Astrocyte (in vitro differentiated cells and primary cell): ENCODE measurements at regions not wholly inside any gene's neighbourhood (a gene's known extent, or its start where the extent isn't known, plus 50 kb on each side); places are given as distances from the start of the nearest gene placed in this dataset.

Experiments
- DNase-seq: peaks from one replicate; pipeline ENCODE4 v3.0.0-alpha.2; 2010; ENCODE audit warnings: low read depth
- FAIRE-seq: peaks from 2 replicates; lab custom pipeline; 2011; peaks lifted over from hg19 to GRCh38; lab: Jason Lieb, UNC
- H2AFZ ChIP-seq: 2 replicates; pipeline ENCODE4 v1.6.0; 2012; ENCODE audit warnings: low read depth, low read length, inconsistent platforms
- H3K27ac ChIP-seq: 2 replicates; pipeline ENCODE4 v1.5.1; 2011; ENCODE audit warnings: low read depth, low read length, inconsistent platforms
- H3K27me3 ChIP-seq: 2 replicates; pipeline ENCODE4 v1.6.0; 2011; ENCODE audit warnings: low read length, inconsistent platforms; ENCODE audit not compliant: insufficient read depth
- H3K36me3 ChIP-seq: 2 replicates; pipeline ENCODE4 v1.5.1; 2011; ENCODE audit warnings: low read length, inconsistent platforms; ENCODE audit not compliant: insufficient read depth
- H3K4me1 ChIP-seq: 2 replicates; pipeline ENCODE4 v1.5.1; 2011; ENCODE audit warnings: low read length, inconsistent platforms; ENCODE audit not compliant: insufficient read depth
- H3K4me2 ChIP-seq: 2 replicates; pipeline ENCODE4 v1.6.0; 2012; ENCODE audit warnings: low read length, inconsistent platforms
- H3K4me3 ChIP-seq: 2 replicates; pipeline ENCODE4 v1.5.1; 2011; ENCODE audit warnings: low read depth, mild to moderate bottlenecking, low read length, inconsistent platforms; ENCODE audit not compliant: insufficient read depth
- H3K79me2 ChIP-seq: 2 replicates; pipeline ENCODE4 v1.6.0; 2012; ENCODE audit warnings: mild to moderate bottlenecking, low read length, inconsistent platforms; ENCODE audit not compliant: insufficient read depth
- H3K9ac ChIP-seq: 2 replicates; pipeline ENCODE4 v1.6.0; 2012; ENCODE audit warnings: mild to moderate bottlenecking, low read length, inconsistent platforms
- H3K9me3 ChIP-seq: 2 replicates; pipeline ENCODE4 v1.5.1; 2012; ENCODE audit warnings: low read depth, mild to moderate bottlenecking, low read length, inconsistent platforms; ENCODE audit not compliant: insufficient read depth
- H4K20me1 ChIP-seq: 2 replicates; pipeline ENCODE4 v1.6.0; 2012; ENCODE audit warnings: low read length, inconsistent platforms; ENCODE audit not compliant: insufficient read depth
- H3K27ac Mint-ChIP-seq: one replicate; pipeline ENCODE4 v1.8.0; 2021; ENCODE audit warnings: mild to moderate bottlenecking, mixed read lengths; ENCODE audit not compliant: unreplicated experiment
- H3K27me3 Mint-ChIP-seq: one replicate; pipeline ENCODE4 v1.8.0; 2021; ENCODE audit warnings: low read depth, mixed read lengths; ENCODE audit not compliant: unreplicated experiment
- H3K36me3 Mint-ChIP-seq: one replicate; pipeline ENCODE4 v1.8.0; 2021; ENCODE audit warnings: low read depth, mixed read lengths; ENCODE audit not compliant: unreplicated experiment
- H3K4me1 Mint-ChIP-seq: one replicate; pipeline ENCODE4 v1.8.0; 2021; ENCODE audit warnings: low read depth, mixed read lengths; ENCODE audit not compliant: unreplicated experiment
- H3K4me3 Mint-ChIP-seq: one replicate; pipeline ENCODE4 v1.8.0; 2021; ENCODE audit warnings: mild to moderate bottlenecking, moderate library complexity, mixed read lengths; ENCODE audit not compliant: unreplicated experiment
- H3K9me3 Mint-ChIP-seq: one replicate; pipeline ENCODE4 v1.8.0; 2021; ENCODE audit warnings: mild to moderate bottlenecking, mixed read lengths; ENCODE audit not compliant: unreplicated experiment
- CTCF ChIP-seq: IDR thresholded peaks from 2 replicates; pipeline ENCODE4 v1.5.1; 2011; ENCODE audit warnings: low read depth, mild to moderate bottlenecking, inconsistent platforms, low read length, moderate library complexity; ENCODE audit not compliant: insufficient read depth
- EZH2 ChIP-seq: IDR thresholded peaks from 2 replicates; pipeline ENCODE4 v1.6.1; 2012; ENCODE audit warnings: mild to moderate bottlenecking, low read length, inconsistent platforms; ENCODE audit not compliant: insufficient read depth

- Mint-ChIP-seq H3K27me3 (peaks cover 21% of the 10 kb centered on the region), H3K9me3 (peaks cover 18% of the 10 kb centered on the region), H3K4me3 (no peak overlapping the region), H3K36me3 (no peaks in the 10 kb centered on the region), H3K27ac (no peak overlapping the region), H3K4me1 (no peaks in the 10 kb centered on the region)
- Histone ChIP-seq H3K9me3 (peaks cover 6% of the 10 kb centered on the region), H3K4me3 (no peak overlapping the region), H3K4me2 (no peak overlapping the region), H3K36me3 (no peaks in the 10 kb centered on the region), H3K79me2 (no peaks in the 10 kb centered on the region), H3K27me3 (no peaks in the 10 kb centered on the region), H3K27ac (no peak overlapping the region), H2AFZ (no peak overlapping the region), H4K20me1 (no peaks in the 10 kb centered on the region), H3K4me1 (no peaks in the 10 kb centered on the region), H3K9ac (no peak overlapping the region)
- no peak for TF ChIP-seq CTCF
- no peak for TF ChIP-seq EZH2
- no peak for DNase-seq
- FAIRE-seq, result no peak
Measured at GRCh38 chr1:5265438-5266075, 611.1 kb downstream of the AJAP1 start.

- peaks cover 8% of the 10 kb centered on the region for H3K9me3 ChIP-seq
- no peak overlapping the region for H3K4me2 ChIP-seq
- DNase-seq (no peak), FAIRE-seq (no peak)
- no peak overlapping the region for H2AFZ ChIP-seq
- H3K4me3 ChIP-seq, result no peak overlapping the region
- no peaks in the 10 kb centered on the region for H3K79me2 ChIP-seq
- Mint-ChIP-seq H3K27me3 (peaks cover 17% of the 10 kb centered on the region), H3K4me1 (no peaks in the 10 kb centered on the region), H3K9me3 (peaks cover 21% of the 10 kb centered on the region), H3K27ac (no peak overlapping the region), H3K36me3 (no peaks in the 10 kb centered on the region), H3K4me3 (no peak overlapping the region)
- H3K9ac ChIP-seq, result no peak overlapping the region
- no peaks in the 10 kb centered on the region for H3K4me1 ChIP-seq
- no peaks in the 10 kb centered on the region for H3K27me3 ChIP-seq
- TF ChIP-seq EZH2, result no peak
- no peak for TF ChIP-seq CTCF
- no peak overlapping the region for H3K27ac ChIP-seq
- no peaks in the 10 kb centered on the region for H3K36me3 ChIP-seq
- no peaks in the 10 kb centered on the region for H4K20me1 ChIP-seq
Measured at GRCh38 chr1:5264476-5264875, 610.1 kb downstream of the AJAP1 start.

DNA sequence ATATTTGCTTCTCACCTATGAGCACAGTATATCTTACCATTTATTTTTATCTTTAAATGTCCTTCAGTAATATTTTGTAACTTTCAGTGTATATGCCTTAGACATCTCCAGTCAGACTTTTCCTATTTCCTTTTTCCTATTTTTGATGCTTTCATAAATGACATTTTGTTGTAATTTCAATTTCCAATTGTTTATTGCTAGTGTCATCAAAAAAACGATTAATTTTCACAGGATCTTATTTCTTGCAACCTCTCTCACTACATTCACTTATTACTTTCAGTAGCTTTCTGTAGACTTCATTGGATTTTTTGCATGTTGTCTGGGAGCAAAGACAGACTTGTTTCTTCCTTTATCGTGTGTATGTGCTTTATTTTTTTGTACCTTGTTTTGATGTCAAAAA is 602.4 kb downstream of the AJAP1 start:
- H3K4me1 Mint-ChIP-seq, result no peaks in the 10 kb centered on the region
- Histone ChIP-seq H3K9ac (no peak overlapping the region), H3K36me3 (no peaks in the 10 kb centered on the region), H3K79me2 (no peaks in the 10 kb centered on the region), H3K4me1 (no peaks in the 10 kb centered on the region), H4K20me1 (no peaks in the 10 kb centered on the region), H3K9me3 (peaks cover 5% of the 10 kb centered on the region), H3K27me3 (no peaks in the 10 kb centered on the region), H2AFZ (no peak overlapping the region), H3K4me3 (no peak overlapping the region), H3K4me2 (no peak overlapping the region), H3K27ac (no peak overlapping the region)
- TF ChIP-seq EZH2 (no peak), CTCF (no peak)
- H3K27me3 Mint-ChIP-seq, result peaks cover 15% of the 10 kb centered on the region
- no peak overlapping the region for H3K27ac Mint-ChIP-seq
- H3K4me3 Mint-ChIP-seq, result no peak overlapping the region
- no peak for DNase-seq
- FAIRE-seq, result no peak
- no peaks in the 10 kb centered on the region for H3K36me3 Mint-ChIP-seq
- peaks cover 14% of the 10 kb centered on the region for H3K9me3 Mint-ChIP-seq
